ENCODE measurements at regions not wholly inside any gene's neighbourhood (a gene's known extent, or its start where the extent isn't known, plus 50 kb on each side); places are given as distances from the start of the nearest gene placed in this dataset.

- intact Hi-C loops (cut with DNase I, micrococcal nuclease), result no loop called here
- no peak for ATAC-seq
- Histone ChIP-seq H3K9me3 (no peaks in the 10 kb centered on the region), H3K4me3 (no peak overlapping the region), H3K36me3 (ENCODE audit: low read depth) (no peaks in the 10 kb centered on the region), H3K4me1 (ENCODE audit: low read depth) (no peaks in the 10 kb centered on the region)
- TF ChIP-seq, protein P1, sequence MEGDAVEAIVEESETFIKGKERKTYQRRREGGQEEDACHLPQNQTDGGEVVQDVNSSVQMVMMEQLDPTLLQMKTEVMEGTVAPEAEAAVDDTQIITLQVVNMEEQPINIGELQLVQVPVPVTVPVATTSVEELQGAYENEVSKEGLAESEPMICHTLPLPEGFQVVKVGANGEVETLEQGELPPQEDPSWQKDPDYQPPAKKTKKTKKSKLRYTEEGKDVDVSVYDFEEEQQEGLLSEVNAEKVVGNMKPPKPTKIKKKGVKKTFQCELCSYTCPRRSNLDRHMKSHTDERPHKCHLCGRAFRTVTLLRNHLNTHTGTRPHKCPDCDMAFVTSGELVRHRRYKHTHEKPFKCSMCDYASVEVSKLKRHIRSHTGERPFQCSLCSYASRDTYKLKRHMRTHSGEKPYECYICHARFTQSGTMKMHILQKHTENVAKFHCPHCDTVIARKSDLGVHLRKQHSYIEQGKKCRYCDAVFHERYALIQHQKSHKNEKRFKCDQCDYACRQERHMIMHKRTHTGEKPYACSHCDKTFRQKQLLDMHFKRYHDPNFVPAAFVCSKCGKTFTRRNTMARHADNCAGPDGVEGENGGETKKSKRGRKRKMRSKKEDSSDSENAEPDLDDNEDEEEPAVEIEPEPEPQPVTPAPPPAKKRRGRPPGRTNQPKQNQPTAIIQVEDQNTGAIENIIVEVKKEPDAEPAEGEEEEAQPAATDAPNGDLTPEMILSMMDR (IDR thresholded peaks at IDR 0.05), result no peak
- no peak for DNase-seq
Observed at GRCh38 chr10:108574233-108574632, 1349.1 kb downstream of the XPNPEP1 start.

GRCh38 chr10:108568824-108569223 is 1354.5 kb downstream of the XPNPEP1 start:
- TF ChIP-seq, protein P1 (IDR thresholded peaks at IDR 0.05), result no peak
- H3K4me3 ChIP-seq, result no peak overlapping the region
- no peak for DNase-seq
- H3K36me3 ChIP-seq (ENCODE audit: low read depth), result no peaks in the 10 kb centered on the region
- no peaks in the 10 kb centered on the region for H3K9me3 ChIP-seq
- intact Hi-C loops (cut with DNase I, micrococcal nuclease), result no loop called here
- no peak for ATAC-seq
- no peaks in the 10 kb centered on the region for H3K4me1 ChIP-seq (ENCODE audit: low read depth)

DNA sequence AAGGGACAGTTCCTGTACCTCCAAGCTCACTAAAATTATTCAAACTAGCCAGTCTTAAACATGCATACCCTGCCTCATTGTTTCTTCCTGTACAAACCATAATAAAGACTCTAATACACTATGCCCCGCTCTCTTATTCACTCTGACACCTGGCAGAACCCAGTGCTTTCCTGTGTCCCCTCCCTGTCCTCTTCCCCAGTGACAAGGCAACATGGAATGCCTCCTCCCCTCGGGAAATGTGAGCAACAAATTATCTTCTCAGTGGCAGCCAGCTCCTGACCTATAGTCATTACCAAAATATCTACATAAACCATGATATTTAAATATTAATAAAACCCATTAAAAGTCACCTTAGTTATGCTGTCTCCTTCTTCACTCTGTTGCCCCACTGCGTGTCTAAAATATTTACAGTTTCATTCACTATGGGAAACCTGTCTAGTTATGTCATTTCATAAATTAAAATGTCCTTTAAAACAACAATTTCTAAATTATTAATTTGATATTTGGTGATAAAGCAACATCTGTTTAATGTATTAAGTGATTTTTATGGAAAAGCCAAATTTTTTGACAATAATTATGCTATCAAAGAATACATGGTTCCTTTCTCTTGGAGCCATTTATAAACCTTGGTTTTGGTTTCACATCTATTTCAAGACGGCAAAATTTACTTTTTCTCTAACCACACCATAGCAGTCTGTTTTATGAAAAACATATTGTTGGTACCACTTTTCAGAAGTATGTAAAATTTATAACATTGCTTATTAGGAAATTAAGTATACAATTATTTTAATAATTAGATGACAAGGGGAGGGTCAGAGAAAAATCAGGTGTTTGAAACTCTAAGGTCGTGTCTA is 1355.2 kb downstream of the XPNPEP1 start:
- intact Hi-C loops (cut with DNase I, micrococcal nuclease), result no loop called here
- ATAC-seq (no peak), DNase-seq (no peak)
- no peak overlapping the region for H3K4me3 ChIP-seq
- TF ChIP-seq, protein P1 (IDR thresholded peaks at IDR 0.05), result no peak
- no peaks in the 10 kb centered on the region for H3K9me3 ChIP-seq
- H3K4me1 ChIP-seq (ENCODE audit: low read depth), result no peaks in the 10 kb centered on the region
- H3K36me3 ChIP-seq (ENCODE audit: low read depth), result no peaks in the 10 kb centered on the region

DNA sequence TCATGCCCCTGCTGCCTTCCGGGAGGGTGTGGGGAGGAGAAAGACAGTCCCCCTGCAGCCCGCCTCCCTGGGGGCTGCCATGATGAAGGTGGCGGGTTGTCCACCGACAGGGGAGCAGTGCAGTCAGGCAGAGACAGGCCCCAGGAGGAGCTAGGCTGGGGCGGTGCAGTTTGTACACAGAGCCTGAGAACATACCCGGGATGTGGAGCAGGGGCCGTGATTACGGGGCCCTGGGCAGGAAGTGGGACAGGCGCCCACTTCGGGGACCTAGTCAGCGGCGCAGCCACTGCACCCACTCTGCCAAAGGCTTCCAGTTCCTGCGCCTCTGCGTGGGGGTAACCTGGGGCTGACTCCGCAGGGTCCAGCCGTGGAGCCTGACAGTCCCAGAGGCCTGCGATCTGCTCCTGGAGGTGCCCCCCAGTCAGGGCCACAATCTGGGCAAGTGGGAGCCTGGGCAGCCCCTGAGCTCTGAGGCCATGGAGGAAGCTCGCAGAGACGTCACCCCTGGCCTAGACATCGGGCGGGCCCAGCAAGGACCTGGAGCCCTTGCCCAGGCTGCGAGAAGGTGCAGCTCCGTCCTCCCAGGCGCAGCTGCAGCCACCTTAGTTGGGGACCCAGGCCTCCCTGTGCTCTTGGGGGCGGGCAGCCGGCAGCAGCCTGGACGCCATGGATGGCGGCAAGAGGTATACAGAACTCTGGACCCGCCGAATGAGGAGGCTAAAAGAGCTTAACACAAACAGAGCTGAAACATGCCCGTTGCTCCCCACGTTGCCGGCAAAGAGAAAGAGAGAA is 1356.8 kb downstream of the XPNPEP1 start:
- Histone ChIP-seq H3K9me3 (no peaks in the 10 kb centered on the region), H3K4me1 (ENCODE audit: low read depth) (no peaks in the 10 kb centered on the region), H3K4me3 (no peak overlapping the region), H3K36me3 (ENCODE audit: low read depth) (no peaks in the 10 kb centered on the region)
- DNase-seq (peak in 1 of 3 donors; percentile 38), ATAC-seq (no peak)
- TF ChIP-seq, protein P1 (IDR thresholded peaks at IDR 0.05), result no peak
- intact Hi-C loops (cut with DNase I, micrococcal nuclease), result no loop called here

DNA sequence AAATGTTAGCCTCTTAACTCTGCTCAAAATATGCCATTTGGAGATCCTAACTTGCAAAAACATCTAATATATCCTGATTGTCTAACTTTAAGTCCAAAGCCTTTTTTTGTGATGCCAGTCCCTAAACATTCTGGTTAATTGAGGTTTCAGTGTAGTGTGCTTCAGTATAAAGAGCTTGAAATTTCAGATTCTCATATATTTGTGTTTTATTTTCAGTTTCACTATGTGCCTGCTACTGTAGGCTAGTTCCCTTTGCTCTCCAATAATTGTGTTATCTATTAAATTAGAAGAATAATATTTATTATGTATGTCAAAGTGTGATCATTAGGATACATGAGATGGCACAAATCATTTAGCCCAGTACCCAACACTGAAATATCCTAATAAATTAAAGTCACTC is 1361.2 kb downstream of the XPNPEP1 start:
- TF ChIP-seq, protein P1 (IDR thresholded peaks at IDR 0.05), result no peak
- Histone ChIP-seq H3K9me3 (no peaks in the 10 kb centered on the region), H3K36me3 (ENCODE audit: low read depth) (no peaks in the 10 kb centered on the region), H3K4me3 (no peak overlapping the region), H3K4me1 (ENCODE audit: low read depth) (no peaks in the 10 kb centered on the region)
- DNase-seq (no peak), ATAC-seq (no peak)
- intact Hi-C loops (cut with DNase I, micrococcal nuclease), result no loop called here

Data from mucosa of descending colon (tissue), 3 donors.